H4 (cell line): ENCODE measurements at regions not wholly inside any gene's neighbourhood (a gene's known extent, or its start where the extent isn't known, plus 50 kb on each side); places are given as distances from the start of the nearest gene placed in this dataset.

Source experiments
- DNase-seq: peaks from one replicate; pipeline ENCODE4 v3.0.0-alpha.2; 2015; ENCODE audit warnings: low spot score

GRCh38 chr11:134908583-134908982, 496.5 kb upstream of the B3GAT1 start:
- DNase-seq: no peak

- DNase-seq: no peak
Measured at GRCh38 chr11:134907636-134908035, 495.6 kb upstream of the B3GAT1 start.

DNA sequence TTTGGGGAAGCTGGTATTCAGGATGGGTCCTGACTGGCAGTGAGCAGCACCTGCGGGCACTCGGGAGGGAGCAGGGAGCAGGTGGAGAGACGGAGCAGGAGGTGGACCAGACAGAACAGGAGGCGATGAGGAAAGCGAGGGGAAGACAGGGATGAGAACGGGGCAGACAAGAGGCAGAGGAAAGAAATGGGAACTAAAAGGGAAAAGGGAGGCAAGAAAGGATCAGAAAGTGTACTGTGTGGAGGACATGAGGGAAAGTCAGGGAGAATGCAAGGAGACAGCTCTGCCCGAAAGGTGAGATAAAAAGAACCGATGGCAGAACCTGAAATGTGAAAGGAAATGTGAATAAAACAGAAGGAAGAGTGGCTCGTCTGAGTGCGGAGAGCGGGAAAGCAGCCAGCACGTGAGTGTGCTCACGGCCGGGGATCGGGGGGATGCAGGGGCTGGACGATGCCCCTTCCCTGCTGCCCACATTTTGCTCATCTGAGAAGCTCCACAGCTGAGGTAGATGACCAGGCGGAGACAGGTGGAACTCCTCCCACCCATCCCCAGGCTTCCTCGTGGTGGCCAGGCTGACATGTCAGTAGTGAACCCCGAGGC, 494.4 kb upstream of the B3GAT1 start:
- no peak for DNase-seq

DNA sequence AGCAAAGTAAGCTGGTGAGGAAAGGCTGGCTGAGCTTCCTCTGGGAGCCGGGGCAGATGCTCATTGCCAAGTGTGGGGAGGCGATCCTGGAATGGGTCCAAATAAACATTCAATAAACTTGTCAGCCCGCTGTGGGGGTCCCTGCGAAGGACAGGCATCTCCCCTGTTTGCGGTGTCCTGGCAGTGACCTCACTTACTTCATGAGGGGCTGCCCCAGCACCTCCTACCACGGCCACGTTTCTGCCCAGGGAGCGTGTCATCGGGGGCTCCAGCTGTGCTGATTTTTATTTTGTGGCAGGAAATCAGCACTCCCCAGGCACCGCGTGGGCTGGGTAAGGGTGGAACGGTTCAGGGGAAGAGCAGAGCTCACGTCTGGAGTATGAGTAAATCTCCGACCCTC, 493.9 kb upstream of the B3GAT1 start:
- DNase-seq: no peak

DNA sequence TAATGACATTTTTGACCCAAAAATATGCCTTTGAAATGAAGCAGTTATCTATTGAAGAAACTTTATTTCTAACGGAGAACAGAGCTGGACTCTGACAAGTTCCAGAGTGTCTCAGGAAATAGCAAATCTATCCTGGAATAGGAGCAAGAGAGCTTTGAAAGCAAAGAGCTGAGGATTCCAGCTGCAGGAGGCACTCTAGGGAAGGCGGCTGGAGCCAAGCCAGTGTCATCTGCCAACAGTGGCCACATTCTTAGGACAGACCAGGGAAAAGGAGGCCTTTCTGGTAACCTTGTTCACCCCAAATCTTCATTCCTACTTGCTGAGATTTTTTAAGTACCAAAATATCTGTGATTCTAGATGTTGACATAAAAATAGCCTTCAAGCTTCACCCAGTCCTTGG, 493.5 kb upstream of the B3GAT1 start:
- no peak for DNase-seq

DNA sequence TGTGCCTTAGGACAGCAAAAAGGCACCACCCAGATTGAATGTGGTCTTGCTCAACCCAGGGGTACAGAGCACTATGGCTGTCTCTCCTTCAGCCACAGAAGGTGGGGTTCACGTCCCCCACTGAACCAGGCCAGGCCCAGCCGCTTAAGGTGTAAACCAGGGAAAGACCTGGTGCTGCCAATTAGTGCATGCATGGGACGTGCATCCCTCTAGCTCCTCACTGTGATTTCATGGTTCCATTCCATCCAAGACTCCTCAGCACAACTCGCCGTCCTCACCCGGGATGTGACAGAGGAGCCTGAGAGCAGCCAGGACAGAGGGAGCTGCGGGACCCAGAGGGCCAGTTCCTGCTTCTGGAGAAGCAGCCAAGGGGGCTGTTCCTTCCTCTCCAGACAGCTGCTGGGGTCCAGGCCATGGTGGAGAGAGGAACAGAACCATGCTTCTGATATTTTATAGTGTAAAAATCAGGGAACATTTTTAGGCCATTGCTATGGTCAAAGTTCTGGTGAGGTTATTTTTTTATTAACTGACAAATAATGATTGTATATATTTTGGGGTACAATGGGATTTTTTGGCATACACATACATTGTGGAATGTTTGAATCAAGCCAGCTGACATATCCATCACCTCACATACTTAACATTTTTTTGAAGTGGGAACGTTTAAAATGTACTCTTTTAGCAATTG, 492.2 kb upstream of the B3GAT1 start:
- DNase-seq: no peak

- no peak for DNase-seq
Measured at GRCh38 chr11:134901955-134902918, 490.2 kb upstream of the B3GAT1 start.

GRCh38 chr11:134901542-134901941, 489.5 kb upstream of the B3GAT1 start:
- DNase-seq: no peak

DNA sequence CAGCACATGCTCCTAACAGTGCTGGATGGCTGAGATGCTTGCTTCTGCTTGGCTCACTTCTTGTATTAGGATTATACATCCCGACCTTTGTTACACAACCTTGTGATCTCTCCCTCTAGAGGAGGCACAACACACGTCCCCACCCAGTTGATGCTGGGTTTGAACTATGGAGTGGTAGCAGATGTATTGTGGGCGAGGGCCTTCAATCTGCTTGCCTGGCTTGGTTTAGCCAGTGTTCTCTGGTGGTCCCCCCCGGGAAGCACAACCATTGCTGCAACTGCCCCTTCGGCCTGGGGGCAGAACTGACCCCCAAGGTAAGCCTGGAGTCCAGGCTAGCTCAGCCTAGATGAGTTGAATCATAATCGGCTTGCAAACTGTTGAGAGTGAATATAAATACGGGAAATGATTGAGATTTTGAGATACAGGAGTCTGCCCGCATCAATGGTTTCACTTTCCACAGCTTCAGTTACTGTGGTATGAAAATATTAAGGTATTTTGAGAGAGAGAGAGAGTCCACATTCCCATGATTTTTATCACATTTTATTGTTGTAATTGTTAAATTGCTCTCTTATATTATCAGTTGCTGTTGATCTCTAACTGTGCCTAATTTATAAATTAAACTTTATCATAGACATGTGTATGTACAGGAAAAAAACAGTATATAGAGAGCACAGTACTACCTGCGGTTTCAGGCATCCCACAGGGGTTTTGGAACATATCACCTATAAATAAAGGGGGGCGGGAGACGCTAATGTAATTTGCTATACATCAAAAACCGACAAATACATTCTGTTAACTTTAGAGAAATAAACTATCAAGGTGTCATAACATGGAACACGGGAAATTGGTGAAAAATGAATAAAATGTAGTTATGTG, 482.0 kb upstream of the B3GAT1 start:
- DNase-seq: no peak

DNA sequence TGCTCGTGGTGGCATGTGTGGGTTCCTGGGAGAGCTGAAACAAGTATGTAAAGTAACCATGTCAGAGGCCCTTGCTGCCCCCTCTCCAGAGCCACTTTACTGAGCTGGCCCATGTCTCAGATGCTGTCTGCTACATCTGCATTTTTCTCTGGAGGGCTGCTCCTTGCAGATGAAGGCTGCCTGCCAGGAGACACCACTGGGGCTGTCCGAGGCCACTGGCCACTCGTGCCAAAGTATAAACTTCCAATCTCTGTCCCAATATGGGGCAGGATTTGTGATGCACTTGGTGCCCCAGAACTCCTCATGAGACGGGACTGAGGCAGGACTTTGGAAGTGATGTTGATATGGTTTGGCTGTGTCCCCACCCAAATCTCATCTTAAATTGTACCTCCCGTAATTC, 478.4 kb upstream of the B3GAT1 start:
- no peak for DNase-seq

- DNase-seq: no peak
Measured at GRCh38 chr11:134889832-134890231, 477.8 kb upstream of the B3GAT1 start.

- no peak for DNase-seq
Measured at GRCh38 chr11:134888821-134889220, 476.8 kb upstream of the B3GAT1 start.

DNA sequence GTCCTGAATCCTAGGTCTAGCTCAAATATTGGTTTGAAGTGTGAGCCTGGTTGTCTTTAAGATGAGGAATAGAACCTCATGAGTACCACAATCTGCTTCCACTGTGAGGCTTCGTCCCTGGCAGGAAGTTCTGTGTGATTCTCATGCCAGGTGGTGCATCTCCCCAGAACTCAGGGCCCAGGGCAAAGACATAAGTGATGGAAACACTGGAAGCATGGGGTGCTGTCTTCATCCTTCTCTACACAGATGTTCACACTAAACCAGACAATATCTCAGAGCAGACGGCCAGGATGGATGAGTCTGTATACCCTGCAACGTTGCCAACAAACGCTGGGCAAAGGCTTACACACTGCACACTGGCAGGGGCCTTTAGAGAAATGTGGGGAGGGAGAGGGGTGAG, 475.9 kb upstream of the B3GAT1 start:
- DNase-seq: no peak

- DNase-seq: no peak
Measured at GRCh38 chr11:134883484-134883883, 471.4 kb upstream of the B3GAT1 start.

- DNase-seq: no peak
Measured at GRCh38 chr11:134882671-134883297, 470.7 kb upstream of the B3GAT1 start.

GRCh38 chr11:134882141-134882540, 470.1 kb upstream of the B3GAT1 start:
- DNase-seq: no peak

DNA sequence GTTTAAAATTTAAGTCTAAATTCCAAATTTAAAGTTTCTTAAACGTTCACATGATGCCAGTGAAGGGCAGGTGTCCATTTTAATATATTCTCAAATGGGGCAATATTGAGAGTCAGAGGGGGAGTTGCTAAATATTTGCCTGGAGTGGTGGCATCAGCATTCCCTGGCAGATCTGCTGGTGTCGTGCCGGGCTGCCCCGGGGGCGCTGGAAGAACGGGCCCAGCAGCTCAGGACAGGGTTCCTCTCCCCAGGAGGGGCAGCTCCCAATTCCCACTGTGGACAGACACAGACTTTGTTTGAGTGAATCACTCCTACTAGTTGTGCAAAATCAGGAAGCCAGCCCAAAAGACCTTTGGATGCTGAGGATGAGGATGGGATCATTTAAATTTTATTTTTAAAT, 468.7 kb upstream of the B3GAT1 start:
- DNase-seq: no peak

DNA sequence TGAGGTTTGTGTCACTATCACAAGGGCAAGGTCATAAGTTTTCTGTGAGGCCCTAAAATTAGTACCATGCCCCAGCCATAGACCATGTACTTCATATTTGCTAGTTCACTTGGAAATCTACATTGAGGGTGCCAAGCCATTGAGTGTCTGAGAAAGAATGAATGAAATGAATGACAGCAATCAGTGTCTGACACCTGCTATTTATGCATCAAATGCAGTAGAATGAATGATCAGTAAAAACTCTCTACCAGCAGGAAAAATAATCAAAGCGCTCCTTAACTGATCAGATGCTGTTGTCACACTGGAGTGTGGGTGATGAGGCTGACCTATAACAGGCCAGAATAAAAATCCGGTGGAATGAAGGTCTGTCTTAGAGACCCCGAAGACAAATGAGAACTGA, 467.9 kb upstream of the B3GAT1 start:
- DNase-seq: no peak

DNA sequence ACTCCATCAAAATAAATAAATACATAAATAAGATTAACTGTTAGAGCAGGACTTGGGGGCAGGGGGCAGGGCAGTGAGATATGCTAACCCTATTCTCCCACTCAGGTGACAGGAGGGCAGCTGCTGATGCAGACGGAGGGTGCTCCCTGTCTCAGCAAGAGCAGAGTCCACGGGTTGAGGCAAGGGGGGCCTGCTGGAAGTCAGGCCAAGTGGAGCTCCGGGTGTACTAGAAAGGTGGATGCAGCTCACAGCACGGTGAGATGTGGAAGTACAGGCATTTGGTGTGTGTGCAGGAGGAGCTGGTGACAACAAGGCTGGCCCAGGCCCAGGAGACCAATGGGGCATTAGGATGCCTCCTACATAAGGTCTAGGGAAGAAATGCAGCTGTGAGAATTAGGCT, 467.3 kb upstream of the B3GAT1 start:
- DNase-seq: no peak

DNA sequence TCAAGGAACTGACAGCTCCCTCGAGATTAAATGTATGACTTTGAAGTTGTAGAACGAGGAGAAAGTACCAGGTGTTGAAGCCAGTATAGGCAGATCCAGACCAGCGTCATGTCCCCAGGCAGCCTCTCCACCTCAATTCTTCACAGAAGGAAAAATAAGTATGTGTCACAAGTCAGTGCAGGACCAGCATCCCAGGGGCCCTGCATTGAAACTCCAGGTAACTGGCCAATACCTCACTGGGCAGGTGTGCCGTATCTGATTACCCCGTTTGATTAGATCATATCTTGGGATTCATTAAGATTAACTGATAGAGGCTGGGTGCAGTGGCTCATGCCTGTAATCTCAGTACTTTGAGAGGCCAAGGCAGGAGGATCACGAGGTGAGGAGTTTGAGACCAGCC, 466.7 kb upstream of the B3GAT1 start:
- DNase-seq: no peak

- DNase-seq: no peak
Measured at GRCh38 chr11:134876226-134876625, 464.2 kb upstream of the B3GAT1 start.
